GM18508 (cell line): ENCODE measurements at regions not wholly inside any gene's neighbourhood (a gene's known extent, or its start where the extent isn't known, plus 50 kb on each side); places are given as distances from the start of the nearest gene placed in this dataset.
A peak's percentile ranks its signal among the peaks of the same experiment; 100 is the strongest.
"Not testable (repeated sequence)": the region's sequence is repeated elsewhere in the genome, so short reads cannot be mapped to it uniquely, and the experiment has no call there.

ENCODE experiments used
- ATAC-seq: cut with Tn5 transposase; IDR thresholded peaks from one replicate; pipeline ENCODE4 v1.9.1; 2021; ENCODE audit warnings: moderate number of reproducible peaks; ENCODE audit not compliant: insufficient read depth, unreplicated experiment

GRCh38 chr2:147440734-147441133 lies 404.1 kb upstream of the ACVR2A start:
- no peak for ATAC-seq

- no peak for ATAC-seq
Observed at GRCh38 chr2:147439986-147440385, 404.8 kb upstream of the ACVR2A start.

- no peak for ATAC-seq
Observed at GRCh38 chr2:147438882-147439281, 405.9 kb upstream of the ACVR2A start.

GRCh38 chr2:147433822-147434221 lies 411.0 kb upstream of the ACVR2A start:
- ATAC-seq, result no peak

- no peak for ATAC-seq
Observed at GRCh38 chr2:147430408-147430807, 414.4 kb upstream of the ACVR2A start.

GRCh38 chr2:147428120-147428747 lies 416.6 kb upstream of the ACVR2A start:
- no peak for ATAC-seq

- ATAC-seq, result no peak
Observed at GRCh38 chr2:147425437-147426029, 419.3 kb upstream of the ACVR2A start.

GRCh38 chr2:147424766-147425165 lies 420.1 kb upstream of the ACVR2A start:
- ATAC-seq, result no peak

GRCh38 chr2:147420947-147421675 lies 423.7 kb upstream of the ACVR2A start:
- ATAC-seq, result no peak

GRCh38 chr2:147420517-147420916 lies 424.3 kb upstream of the ACVR2A start:
- no peak for ATAC-seq

GRCh38 chr2:147416099-147416498 lies 428.7 kb upstream of the ACVR2A start:
- ATAC-seq, result no peak

GRCh38 chr2:147414656-147415055 lies 430.2 kb upstream of the ACVR2A start:
- ATAC-seq, result not testable (repeated sequence)

- ATAC-seq, result no peak
Observed at GRCh38 chr2:147408357-147408756, 436.5 kb upstream of the ACVR2A start.

GRCh38 chr2:147405651-147406050 lies 439.2 kb upstream of the ACVR2A start:
- peak; percentile 66 for ATAC-seq

- no peak for ATAC-seq
Observed at GRCh38 chr2:147398996-147399395, 445.8 kb upstream of the ACVR2A start.

GRCh38 chr2:147398301-147398700 lies 446.5 kb upstream of the ACVR2A start:
- ATAC-seq, result no peak

GRCh38 chr2:147396890-147397289 lies 447.9 kb upstream of the ACVR2A start:
- no peak for ATAC-seq

- no peak for ATAC-seq
Observed at GRCh38 chr2:147394179-147394790, 450.5 kb upstream of the ACVR2A start.

GRCh38 chr2:147392180-147392579 lies 452.6 kb upstream of the ACVR2A start:
- ATAC-seq, result no peak

- no peak for ATAC-seq
Observed at GRCh38 chr2:147390475-147390874, 454.4 kb upstream of the ACVR2A start.

GRCh38 chr2:147389218-147389617 lies 455.6 kb upstream of the ACVR2A start:
- no peak for ATAC-seq
